GM12864 (cell line): ENCODE measurements at regions not wholly inside any gene's neighbourhood (a gene's known extent, or its start where the extent isn't known, plus 50 kb on each side); places are given as distances from the start of the nearest gene placed in this dataset.

Source experiments
- DNase-seq: peaks from one replicate; pipeline ENCODE4 v3.0.0-alpha.2; 2011; ENCODE audit warnings: low read depth
- H3K4me3 ChIP-seq: 2 replicates; pipeline ENCODE4 v1.5.1; 2011; ENCODE audit warnings: mild to moderate bottlenecking, low read depth, low read length, control low read depth
- TF ChIP-seq, protein P1 (sequence below): IDR thresholded peaks from 2 replicates; pipeline ENCODE4 v1.5.1; 2011; ENCODE audit warnings: low read depth, mild to moderate bottlenecking, moderate library complexity, low read length, control low read depth, inconsistent platforms; ENCODE audit errors: missing control alignments

DNA sequence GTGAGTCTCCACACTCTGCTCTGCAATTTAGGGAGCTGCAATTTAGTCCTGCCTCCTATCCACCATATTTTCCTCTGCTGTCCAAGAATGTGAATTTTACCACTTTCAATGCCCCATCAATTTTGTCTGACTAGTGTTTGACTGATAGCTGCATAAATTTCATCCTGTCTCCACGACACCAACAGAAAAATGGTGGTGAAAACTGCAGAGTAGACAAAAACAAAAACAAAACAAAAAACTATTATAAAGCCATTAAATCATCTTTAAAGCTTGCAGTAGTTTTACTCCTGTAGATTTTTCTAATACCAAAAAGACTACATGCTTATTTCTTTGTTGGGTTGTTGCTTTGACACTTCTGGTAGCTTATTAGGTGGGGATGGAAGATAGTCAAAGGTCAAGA, 322.0 kb downstream of the PAX1 start:
- no peak for DNase-seq
- H3K4me3 ChIP-seq: no peak overlapping the region
- TF ChIP-seq, protein P1, sequence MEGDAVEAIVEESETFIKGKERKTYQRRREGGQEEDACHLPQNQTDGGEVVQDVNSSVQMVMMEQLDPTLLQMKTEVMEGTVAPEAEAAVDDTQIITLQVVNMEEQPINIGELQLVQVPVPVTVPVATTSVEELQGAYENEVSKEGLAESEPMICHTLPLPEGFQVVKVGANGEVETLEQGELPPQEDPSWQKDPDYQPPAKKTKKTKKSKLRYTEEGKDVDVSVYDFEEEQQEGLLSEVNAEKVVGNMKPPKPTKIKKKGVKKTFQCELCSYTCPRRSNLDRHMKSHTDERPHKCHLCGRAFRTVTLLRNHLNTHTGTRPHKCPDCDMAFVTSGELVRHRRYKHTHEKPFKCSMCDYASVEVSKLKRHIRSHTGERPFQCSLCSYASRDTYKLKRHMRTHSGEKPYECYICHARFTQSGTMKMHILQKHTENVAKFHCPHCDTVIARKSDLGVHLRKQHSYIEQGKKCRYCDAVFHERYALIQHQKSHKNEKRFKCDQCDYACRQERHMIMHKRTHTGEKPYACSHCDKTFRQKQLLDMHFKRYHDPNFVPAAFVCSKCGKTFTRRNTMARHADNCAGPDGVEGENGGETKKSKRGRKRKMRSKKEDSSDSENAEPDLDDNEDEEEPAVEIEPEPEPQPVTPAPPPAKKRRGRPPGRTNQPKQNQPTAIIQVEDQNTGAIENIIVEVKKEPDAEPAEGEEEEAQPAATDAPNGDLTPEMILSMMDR: no peak

- no peak overlapping the region for H3K4me3 ChIP-seq
- no peak for DNase-seq
- TF ChIP-seq, protein P1: no peak
Measured at GRCh38 chr20:22020201-22020600, 314.7 kb downstream of the PAX1 start.

DNA sequence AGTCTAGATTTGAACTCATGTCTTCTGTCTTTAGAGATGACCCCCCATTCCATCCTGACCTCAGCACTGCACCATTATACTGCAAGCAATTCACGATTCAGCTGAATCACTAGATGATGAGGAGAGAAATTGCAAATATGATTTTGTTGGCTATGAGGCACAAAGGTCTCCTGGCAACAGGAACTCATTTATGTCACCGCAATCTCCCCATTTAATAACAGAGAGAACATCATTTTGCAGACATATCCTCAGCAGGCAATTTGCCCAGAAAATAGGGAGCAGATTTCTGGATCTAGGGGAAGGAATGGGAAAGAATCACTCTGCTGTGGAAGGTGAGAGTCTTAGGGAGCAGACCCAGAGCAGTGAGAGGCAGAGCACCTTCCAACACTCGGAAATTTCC, 303.0 kb downstream of the PAX1 start:
- no peak for DNase-seq
- TF ChIP-seq, protein P1: no peak
- H3K4me3 ChIP-seq: no peak overlapping the region

DNA sequence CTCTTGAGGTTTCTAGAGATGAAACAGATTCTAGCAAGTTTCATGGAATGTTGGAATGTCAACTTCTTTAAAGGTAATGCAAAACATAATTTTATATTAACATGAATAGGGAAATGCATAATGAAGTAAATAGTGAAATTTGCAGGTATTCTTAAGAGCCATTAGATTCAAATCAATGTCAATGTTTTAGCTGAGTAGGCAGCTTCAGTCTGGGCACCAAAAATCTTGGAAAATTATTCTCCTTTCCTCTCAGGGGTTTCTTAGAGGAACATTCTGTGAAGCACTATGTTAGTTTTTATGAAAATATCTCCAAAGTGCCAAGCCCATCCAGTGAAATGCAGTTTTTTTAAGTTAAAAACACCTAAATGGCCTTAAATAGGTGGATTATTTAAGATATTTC, 300.8 kb downstream of the PAX1 start:
- no peak for DNase-seq
- TF ChIP-seq, protein P1: no peak
- H3K4me3 ChIP-seq: no peak overlapping the region

DNA sequence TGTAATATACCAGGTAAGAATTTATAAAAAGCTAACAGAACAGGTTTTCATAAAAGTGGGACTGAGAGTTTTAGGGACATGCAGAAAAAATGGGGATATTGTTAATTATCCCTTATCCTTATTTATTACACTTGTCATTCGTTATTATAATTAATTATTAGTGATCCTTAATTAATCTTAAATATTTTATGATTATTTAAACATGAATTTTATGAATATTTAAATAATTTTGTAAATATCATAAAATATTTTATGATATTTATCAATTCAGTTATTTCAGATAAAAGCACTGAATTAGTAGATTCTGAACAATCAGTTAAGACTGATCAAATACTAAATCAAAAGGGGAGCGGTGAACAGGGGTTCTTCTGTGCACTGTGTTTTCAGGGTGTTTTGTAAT, 300.1 kb downstream of the PAX1 start:
- TF ChIP-seq, protein P1: no peak
- H3K4me3 ChIP-seq: no peak overlapping the region
- DNase-seq: no peak

DNA sequence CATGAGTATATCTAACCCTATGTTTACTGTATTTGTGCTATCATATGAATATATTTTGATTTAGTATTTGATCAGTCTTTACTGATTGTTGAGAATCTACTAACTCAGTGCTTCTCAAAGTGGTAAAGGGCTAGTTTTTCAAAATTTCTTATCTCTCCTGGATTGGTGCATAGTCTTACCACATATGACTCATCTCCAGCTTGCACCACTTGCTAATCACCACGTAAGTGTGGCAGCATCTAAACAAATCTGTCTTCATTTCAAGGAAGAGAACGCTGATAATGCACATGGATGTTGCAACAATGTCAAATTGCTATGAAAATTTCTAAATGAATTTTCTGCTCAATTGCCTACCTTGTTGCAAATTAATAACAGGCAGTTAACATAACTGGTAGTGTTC, 299.5 kb downstream of the PAX1 start:
- no peak overlapping the region for H3K4me3 ChIP-seq
- TF ChIP-seq, protein P1: no peak
- no peak for DNase-seq

DNA sequence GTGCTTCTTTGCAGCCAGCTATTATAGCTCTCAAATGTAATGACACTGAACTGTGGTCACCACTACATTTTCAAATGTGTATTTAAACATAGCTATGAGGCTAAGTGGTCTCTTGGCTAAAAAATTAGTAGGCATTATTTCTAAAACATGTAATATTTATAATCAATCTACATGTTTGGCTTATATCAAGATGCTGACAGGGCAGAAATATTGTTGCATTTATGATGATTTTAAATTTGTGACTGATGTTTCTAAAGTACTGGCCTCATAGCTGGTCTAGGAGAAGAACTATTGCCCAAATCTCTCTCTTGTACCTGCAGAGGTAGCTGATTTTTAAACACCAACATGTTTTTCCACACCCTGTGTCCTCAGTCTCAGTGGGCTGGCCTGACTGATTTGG, 298.2 kb downstream of the PAX1 start:
- TF ChIP-seq, protein P1: no peak
- no peak overlapping the region for H3K4me3 ChIP-seq
- DNase-seq: no peak
